ENCODE measurements at regions not wholly inside any gene's neighbourhood (a gene's known extent, or its start where the extent isn't known, plus 50 kb on each side); places are given as distances from the start of the nearest gene placed in this dataset.
A peak's percentile ranks its signal among the peaks of the same experiment; 100 is the strongest.

- Histone ChIP-seq H3K4me3 (peak overlapping the region; percentile 44), H3K4me1 (ENCODE audit: control insufficient read depth in 1 of 2, low read depth in 2 of 2) (peaks cover 78 to 93% of the 10 kb centered on the region in 2 donors), H3K27ac (peak overlapping the region; percentile 93 to 97), H3K9me3 (no peaks in the 10 kb centered on the region), H3K36me3 (no peaks in the 10 kb centered on the region), H3K27me3 (replicated peaks; ENCODE audit: insufficient read depth) (no peaks in the 10 kb centered on the region)
- TF ChIP-seq CTCF (IDR thresholded peaks at IDR 0.05): no peak
- DNase-seq (ENCODE audit: low spot score): peak; percentile 62
- ATAC-seq (ENCODE audit: insufficient number of reproducible peaks, low FRiP score, low read depth): no peak
These were observed 111.7 kb upstream of the IRF2BP2 start for GRCh38 chr1:234721476-234722269.

- Histone ChIP-seq H3K36me3 (no peaks in the 10 kb centered on the region), H3K27me3 (replicated peaks; ENCODE audit: insufficient read depth) (no peaks in the 10 kb centered on the region), H3K4me3 (peak overlapping the region; percentile 44), H3K9me3 (no peaks in the 10 kb centered on the region), H3K27ac (peak overlapping the region; percentile 93 to 97), H3K4me1 (ENCODE audit: control insufficient read depth in 1 of 2, low read depth in 2 of 2) (peaks cover 77 to 93% of the 10 kb centered on the region in 2 donors)
- ATAC-seq (ENCODE audit: insufficient number of reproducible peaks, low FRiP score, low read depth) (no peak), DNase-seq (ENCODE audit: low spot score) (no peak)
- TF ChIP-seq CTCF (IDR thresholded peaks at IDR 0.05): no peak
These were observed 110.9 kb upstream of the IRF2BP2 start for GRCh38 chr1:234720709-234721441.

- DNase-seq (ENCODE audit: low spot score) (no peak), ATAC-seq (ENCODE audit: insufficient number of reproducible peaks, low FRiP score, low read depth) (no peak)
- Histone ChIP-seq H3K4me3 (no peak overlapping the region), H3K36me3 (no peaks in the 10 kb centered on the region), H3K27ac (peak overlapping the region; percentile 93 to 97), H3K9me3 (no peaks in the 10 kb centered on the region), H3K4me1 (ENCODE audit: control insufficient read depth in 1 of 2, low read depth in 2 of 2) (peaks cover 65 to 89% of the 10 kb centered on the region in 2 donors), H3K27me3 (replicated peaks; ENCODE audit: insufficient read depth) (no peaks in the 10 kb centered on the region)
- TF ChIP-seq CTCF (IDR thresholded peaks at IDR 0.05): no peak
These were observed 109.7 kb upstream of the IRF2BP2 start for GRCh38 chr1:234719454-234720251.

GRCh38 chr1:234718496-234719453 lies 108.8 kb upstream of the IRF2BP2 start:
- no peaks in the 10 kb centered on the region for H3K36me3 ChIP-seq
- ATAC-seq (ENCODE audit: insufficient number of reproducible peaks, low FRiP score, low read depth) (no peak), DNase-seq (ENCODE audit: low spot score) (no peak)
- no peak overlapping the region for H3K4me3 ChIP-seq
- H3K4me1 ChIP-seq (ENCODE audit: control insufficient read depth in 1 of 2, low read depth in 2 of 2): peaks cover 65 to 87% of the 10 kb centered on the region in 2 donors
- no peak for TF ChIP-seq CTCF (IDR thresholded peaks at IDR 0.05)
- no peaks in the 10 kb centered on the region for H3K9me3 ChIP-seq
- peak overlapping the region; percentile 93 to 97 for H3K27ac ChIP-seq
- H3K27me3 ChIP-seq (replicated peaks; ENCODE audit: insufficient read depth): no peaks in the 10 kb centered on the region

All from thoracic aorta (tissue), 2 donors.